ENCODE measurements at regions not wholly inside any gene's neighbourhood (a gene's known extent, or its start where the extent isn't known, plus 50 kb on each side); places are given as distances from the start of the nearest gene placed in this dataset.

DNA sequence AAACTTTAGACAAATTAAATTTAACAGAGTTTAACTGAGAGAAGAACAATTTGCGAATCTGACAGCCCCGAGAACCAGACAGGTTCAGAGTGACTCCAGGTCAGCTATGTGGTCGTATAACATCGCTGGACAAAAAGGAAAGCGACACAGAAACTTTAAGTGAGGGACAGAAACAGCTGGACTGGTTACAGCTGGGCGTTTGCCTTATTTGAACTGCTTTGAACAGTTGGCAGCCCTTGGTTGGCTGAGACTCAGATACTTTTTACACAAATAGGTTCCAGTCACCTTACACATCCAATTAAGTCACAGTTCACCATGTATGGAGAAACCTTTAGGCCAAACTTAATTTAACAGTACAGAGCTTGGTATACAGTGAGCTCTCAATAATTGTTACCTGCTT, 436.9 kb downstream of the GUCY1A2 start:
- peaks cover 0 to 3% of the 10 kb centered on the region in 2 donors for H3K4me1 ChIP-seq
- in situ Hi-C loops (cut with MboI; ENCODE audit: low sequenced_read_pairs in 4 of 4), result no loop called here
- no peak overlapping the region for H3K27ac ChIP-seq
- H3K4me3 ChIP-seq, result no peak overlapping the region
- no peaks in the 10 kb centered on the region for H3K36me3 ChIP-seq
- DNase-seq (no peak), ATAC-seq (no peak)
- no peaks in the 10 kb centered on the region for H3K27me3 ChIP-seq
- TF ChIP-seq, protein P1, sequence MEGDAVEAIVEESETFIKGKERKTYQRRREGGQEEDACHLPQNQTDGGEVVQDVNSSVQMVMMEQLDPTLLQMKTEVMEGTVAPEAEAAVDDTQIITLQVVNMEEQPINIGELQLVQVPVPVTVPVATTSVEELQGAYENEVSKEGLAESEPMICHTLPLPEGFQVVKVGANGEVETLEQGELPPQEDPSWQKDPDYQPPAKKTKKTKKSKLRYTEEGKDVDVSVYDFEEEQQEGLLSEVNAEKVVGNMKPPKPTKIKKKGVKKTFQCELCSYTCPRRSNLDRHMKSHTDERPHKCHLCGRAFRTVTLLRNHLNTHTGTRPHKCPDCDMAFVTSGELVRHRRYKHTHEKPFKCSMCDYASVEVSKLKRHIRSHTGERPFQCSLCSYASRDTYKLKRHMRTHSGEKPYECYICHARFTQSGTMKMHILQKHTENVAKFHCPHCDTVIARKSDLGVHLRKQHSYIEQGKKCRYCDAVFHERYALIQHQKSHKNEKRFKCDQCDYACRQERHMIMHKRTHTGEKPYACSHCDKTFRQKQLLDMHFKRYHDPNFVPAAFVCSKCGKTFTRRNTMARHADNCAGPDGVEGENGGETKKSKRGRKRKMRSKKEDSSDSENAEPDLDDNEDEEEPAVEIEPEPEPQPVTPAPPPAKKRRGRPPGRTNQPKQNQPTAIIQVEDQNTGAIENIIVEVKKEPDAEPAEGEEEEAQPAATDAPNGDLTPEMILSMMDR (IDR thresholded peaks at IDR 0.05 in 4 of 5, conservative IDR thresholded peaks at IDR 0.05 in 1 of 5), result no peak
- TF ChIP-seq POLR2A (IDR thresholded peaks at IDR 0.05), result no peak
- no peaks in the 10 kb centered on the region for H3K9me3 ChIP-seq
- intact Hi-C loops (cut with DNase I; ENCODE audit: low total_unique reads), result no loop called here

DNA sequence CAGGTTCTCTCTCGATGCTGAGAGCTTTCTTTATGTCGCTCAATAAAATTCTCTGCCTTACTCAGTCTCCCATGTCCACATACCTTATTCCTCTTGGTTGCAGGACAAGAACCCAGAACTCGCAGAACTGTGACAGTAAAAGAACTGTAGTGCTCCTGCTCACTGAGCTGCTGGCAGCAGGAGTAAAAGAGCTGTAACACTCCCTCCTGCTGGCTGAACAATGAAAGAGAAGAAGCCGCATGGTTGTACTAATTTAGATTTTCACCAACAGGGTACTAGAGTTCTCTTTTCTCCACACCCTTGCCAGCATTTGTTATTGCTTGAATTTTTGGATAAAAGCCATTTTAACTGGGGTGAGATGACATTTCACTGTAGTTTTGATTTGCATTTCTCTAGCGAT, 433.2 kb downstream of the GUCY1A2 start:
- TF ChIP-seq, protein P1 (IDR thresholded peaks at IDR 0.05 in 4 of 5, conservative IDR thresholded peaks at IDR 0.05 in 1 of 5), result no peak
- TF ChIP-seq POLR2A (IDR thresholded peaks at IDR 0.05), result no peak
- H3K27me3 ChIP-seq, result no peaks in the 10 kb centered on the region
- in situ Hi-C loops (cut with MboI; ENCODE audit: low sequenced_read_pairs in 4 of 4) (no loop called here), intact Hi-C loops (cut with DNase I; ENCODE audit: low total_unique reads) (no loop called here)
- H3K27ac ChIP-seq, result no peak overlapping the region
- H3K9me3 ChIP-seq, result no peaks in the 10 kb centered on the region
- H3K36me3 ChIP-seq, result no peaks in the 10 kb centered on the region
- no peak overlapping the region for H3K4me3 ChIP-seq
- ATAC-seq, result no peak
- DNase-seq, result no peak
- H3K4me1 ChIP-seq, result peaks cover 0 to 3% of the 10 kb centered on the region in 2 donors

DNA sequence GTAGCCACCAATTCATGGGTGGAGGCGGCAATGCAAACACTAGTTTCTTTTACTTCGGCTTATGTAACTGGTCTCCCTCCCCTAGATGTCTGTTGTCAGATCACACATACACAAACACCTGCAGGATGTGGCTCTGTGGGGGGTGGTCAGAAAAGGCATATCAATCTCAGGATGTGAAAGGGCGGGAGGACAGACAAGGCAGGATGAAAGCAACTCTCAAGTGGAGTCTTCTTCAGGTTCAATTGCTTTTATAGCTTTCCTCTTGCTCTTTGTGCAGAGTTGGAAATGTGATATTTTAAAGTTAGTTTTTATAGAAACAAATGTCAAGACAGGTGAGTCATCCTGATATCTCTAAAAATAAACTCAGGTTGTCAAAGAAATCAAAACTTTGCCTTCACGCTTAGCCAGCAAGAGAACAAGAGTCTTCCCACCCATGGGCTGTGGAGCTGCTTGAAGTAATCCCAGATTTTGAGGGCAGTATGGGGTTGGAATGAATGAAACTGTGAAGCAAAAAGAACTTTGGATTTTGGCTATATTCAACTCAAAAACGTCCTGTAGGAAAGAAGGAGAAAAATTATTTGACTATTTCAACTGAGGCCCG, 423.4 kb downstream of the GUCY1A2 start:
- in situ Hi-C loops (cut with MboI; ENCODE audit: low sequenced_read_pairs in 4 of 4), result no loop called here
- no peak for ATAC-seq

DNA sequence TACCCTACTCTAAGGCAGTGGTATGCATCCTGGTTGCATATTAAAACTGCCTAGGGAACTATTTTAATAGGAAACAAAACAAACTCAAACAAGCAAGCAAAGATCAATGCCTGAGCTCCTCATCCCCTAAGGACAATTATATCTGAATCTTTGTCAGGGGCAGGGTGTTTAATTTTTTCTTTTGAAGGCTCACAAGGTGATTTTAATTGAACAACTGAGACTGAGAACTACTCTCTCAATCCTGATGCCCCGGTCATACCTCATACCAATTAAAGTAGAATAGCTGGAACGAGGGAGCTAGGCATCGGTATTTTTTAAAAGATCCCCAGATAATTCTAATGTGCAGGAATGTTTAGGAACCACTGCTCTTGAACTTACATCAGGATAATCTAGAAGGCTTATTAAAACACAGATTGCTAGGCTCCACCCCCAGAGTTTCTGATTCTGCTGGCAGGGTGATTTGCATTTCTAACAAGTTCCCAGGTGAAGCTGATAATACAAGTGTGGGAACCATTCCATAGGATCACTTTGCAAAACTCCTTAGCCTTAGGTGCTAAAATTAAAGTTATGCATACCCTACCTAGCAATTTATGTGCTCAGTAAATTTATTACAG, 416.5 kb downstream of the GUCY1A2 start:
- Histone ChIP-seq H3K4me3 (no peak overlapping the region), H3K27me3 (no peaks in the 10 kb centered on the region), H3K36me3 (no peaks in the 10 kb centered on the region), H3K27ac (no peak overlapping the region), H3K9me3 (no peaks in the 10 kb centered on the region), H3K4me1 (no peaks in the 10 kb centered on the region)
- intact Hi-C loops (cut with DNase I; ENCODE audit: low total_unique reads), result no loop called here
- ATAC-seq (no peak), DNase-seq (no peak)
- in situ Hi-C loops (cut with MboI; ENCODE audit: low sequenced_read_pairs in 4 of 4), result no loop called here
- no peak for TF ChIP-seq POLR2A (IDR thresholded peaks at IDR 0.05)
- TF ChIP-seq, protein P1 (IDR thresholded peaks at IDR 0.05 in 4 of 5, conservative IDR thresholded peaks at IDR 0.05 in 1 of 5), result no peak

More for the DNA sequence above, 423.4 kb downstream of the GUCY1A2 start:
- no peak for DNase-seq
- Histone ChIP-seq H3K9me3 (no peaks in the 10 kb centered on the region), H3K36me3 (no peaks in the 10 kb centered on the region), H3K4me1 (no peaks in the 10 kb centered on the region), H3K4me3 (no peak overlapping the region), H3K27me3 (no peaks in the 10 kb centered on the region), H3K27ac (no peak overlapping the region)
- intact Hi-C loops (cut with DNase I; ENCODE audit: low total_unique reads), result no loop called here
- TF ChIP-seq POLR2A (IDR thresholded peaks at IDR 0.05), result no peak
- TF ChIP-seq, protein P1 (IDR thresholded peaks at IDR 0.05 in 4 of 5, conservative IDR thresholded peaks at IDR 0.05 in 1 of 5), result no peak
